GM12878 (cell line): ENCODE measurements at regions not wholly inside any gene's neighbourhood (a gene's known extent, or its start where the extent isn't known, plus 50 kb on each side); places are given as distances from the start of the nearest gene placed in this dataset.

Experiments
- CHD2 ChIP-seq: IDR thresholded peaks from 2 replicates; pipeline ENCODE4 v1.6.1; 2011; ENCODE audit warnings: low read depth, low read length, improper control_type of control experiment, borderline replicate concordance
- FOXK2 ChIP-seq: fragments of 450-650 bp; IDR thresholded peaks from 2 replicates; pipeline ENCODE4 v1.6.1; 2017; ENCODE audit warnings: mild to moderate bottlenecking, moderate library complexity
- MEF2A ChIP-seq: IDR thresholded peaks from 2 replicates; pipeline ENCODE4 v1.6.1; 2011; ENCODE audit warnings: low read depth, mild to moderate bottlenecking, low read length, moderate library complexity; ENCODE audit not compliant: insufficient read depth
- NFIC ChIP-seq: IDR thresholded peaks from 2 replicates; pipeline ENCODE4 v1.6.1; 2012; ENCODE audit warnings: low read depth, mild to moderate bottlenecking, inconsistent platforms, low read length, moderate library complexity
- TF ChIP-seq, protein P1 (sequence below): IDR thresholded peaks from 2 replicates; pipeline ENCODE4 v1.6.1; 2012; ENCODE audit warnings: mild to moderate bottlenecking, low read depth, low read length
- TF ChIP-seq, protein P2 (sequence below): IDR thresholded peaks from 2 replicates; pipeline ENCODE4 v1.6.1; 2011; ENCODE audit warnings: low read depth, low read length, improper control_type of control experiment, borderline replicate concordance
- TF ChIP-seq, protein P3 (sequence below): IDR thresholded peaks from 2 replicates; pipeline ENCODE4 v1.6.1; 2011; ENCODE audit warnings: mild to moderate bottlenecking, low read depth, low read length, moderate library complexity; ENCODE audit not compliant: insufficient replicate concordance

DNA sequence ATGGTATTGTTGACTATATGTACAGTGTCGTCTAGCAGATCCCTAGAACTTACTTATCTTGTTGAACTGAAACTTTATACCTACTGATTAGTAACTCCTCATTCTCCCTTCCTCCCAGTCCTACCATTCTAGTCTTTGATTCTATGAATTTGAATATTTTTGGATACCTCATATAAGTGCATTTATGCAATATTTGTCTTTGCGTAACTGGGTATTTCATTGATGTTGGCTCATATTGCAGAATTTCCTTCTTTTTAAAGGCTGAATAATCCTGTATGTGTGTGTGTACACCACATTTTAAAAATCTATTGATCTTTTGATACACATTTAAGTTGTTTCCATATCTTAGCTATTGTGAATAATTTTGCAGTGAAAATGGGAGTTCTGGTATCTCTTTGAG lies 119.9 kb downstream of the SOX4 start:
- TF ChIP-seq FOXK2 (no peak), NFIC (no peak), CHD2 (no peak), MEF2A (no peak)
- TF ChIP-seq, protein P1, sequence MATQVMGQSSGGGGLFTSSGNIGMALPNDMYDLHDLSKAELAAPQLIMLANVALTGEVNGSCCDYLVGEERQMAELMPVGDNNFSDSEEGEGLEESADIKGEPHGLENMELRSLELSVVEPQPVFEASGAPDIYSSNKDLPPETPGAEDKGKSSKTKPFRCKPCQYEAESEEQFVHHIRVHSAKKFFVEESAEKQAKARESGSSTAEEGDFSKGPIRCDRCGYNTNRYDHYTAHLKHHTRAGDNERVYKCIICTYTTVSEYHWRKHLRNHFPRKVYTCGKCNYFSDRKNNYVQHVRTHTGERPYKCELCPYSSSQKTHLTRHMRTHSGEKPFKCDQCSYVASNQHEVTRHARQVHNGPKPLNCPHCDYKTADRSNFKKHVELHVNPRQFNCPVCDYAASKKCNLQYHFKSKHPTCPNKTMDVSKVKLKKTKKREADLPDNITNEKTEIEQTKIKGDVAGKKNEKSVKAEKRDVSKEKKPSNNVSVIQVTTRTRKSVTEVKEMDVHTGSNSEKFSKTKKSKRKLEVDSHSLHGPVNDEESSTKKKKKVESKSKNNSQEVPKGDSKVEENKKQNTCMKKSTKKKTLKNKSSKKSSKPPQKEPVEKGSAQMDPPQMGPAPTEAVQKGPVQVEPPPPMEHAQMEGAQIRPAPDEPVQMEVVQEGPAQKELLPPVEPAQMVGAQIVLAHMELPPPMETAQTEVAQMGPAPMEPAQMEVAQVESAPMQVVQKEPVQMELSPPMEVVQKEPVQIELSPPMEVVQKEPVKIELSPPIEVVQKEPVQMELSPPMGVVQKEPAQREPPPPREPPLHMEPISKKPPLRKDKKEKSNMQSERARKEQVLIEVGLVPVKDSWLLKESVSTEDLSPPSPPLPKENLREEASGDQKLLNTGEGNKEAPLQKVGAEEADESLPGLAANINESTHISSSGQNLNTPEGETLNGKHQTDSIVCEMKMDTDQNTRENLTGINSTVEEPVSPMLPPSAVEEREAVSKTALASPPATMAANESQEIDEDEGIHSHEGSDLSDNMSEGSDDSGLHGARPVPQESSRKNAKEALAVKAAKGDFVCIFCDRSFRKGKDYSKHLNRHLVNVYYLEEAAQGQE, result no peak
- TF ChIP-seq, protein P2, sequence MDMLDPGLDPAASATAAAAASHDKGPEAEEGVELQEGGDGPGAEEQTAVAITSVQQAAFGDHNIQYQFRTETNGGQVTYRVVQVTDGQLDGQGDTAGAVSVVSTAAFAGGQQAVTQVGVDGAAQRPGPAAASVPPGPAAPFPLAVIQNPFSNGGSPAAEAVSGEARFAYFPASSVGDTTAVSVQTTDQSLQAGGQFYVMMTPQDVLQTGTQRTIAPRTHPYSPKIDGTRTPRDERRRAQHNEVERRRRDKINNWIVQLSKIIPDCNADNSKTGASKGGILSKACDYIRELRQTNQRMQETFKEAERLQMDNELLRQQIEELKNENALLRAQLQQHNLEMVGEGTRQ, result no peak
- TF ChIP-seq, protein P3, sequence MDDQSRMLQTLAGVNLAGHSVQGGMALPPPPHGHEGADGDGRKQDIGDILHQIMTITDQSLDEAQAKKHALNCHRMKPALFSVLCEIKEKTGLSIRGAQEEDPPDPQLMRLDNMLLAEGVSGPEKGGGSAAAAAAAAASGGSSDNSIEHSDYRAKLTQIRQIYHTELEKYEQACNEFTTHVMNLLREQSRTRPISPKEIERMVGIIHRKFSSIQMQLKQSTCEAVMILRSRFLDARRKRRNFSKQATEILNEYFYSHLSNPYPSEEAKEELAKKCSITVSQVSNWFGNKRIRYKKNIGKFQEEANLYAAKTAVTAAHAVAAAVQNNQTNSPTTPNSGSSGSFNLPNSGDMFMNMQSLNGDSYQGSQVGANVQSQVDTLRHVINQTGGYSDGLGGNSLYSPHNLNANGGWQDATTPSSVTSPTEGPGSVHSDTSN, result no peak
